ENCODE measurements at regions not wholly inside any gene's neighbourhood (a gene's known extent, or its start where the extent isn't known, plus 50 kb on each side); places are given as distances from the start of the nearest gene placed in this dataset.
"Not testable (repeated sequence)": the region's sequence is repeated elsewhere in the genome, so short reads cannot be mapped to it uniquely, and the experiment has no call there.

DNA sequence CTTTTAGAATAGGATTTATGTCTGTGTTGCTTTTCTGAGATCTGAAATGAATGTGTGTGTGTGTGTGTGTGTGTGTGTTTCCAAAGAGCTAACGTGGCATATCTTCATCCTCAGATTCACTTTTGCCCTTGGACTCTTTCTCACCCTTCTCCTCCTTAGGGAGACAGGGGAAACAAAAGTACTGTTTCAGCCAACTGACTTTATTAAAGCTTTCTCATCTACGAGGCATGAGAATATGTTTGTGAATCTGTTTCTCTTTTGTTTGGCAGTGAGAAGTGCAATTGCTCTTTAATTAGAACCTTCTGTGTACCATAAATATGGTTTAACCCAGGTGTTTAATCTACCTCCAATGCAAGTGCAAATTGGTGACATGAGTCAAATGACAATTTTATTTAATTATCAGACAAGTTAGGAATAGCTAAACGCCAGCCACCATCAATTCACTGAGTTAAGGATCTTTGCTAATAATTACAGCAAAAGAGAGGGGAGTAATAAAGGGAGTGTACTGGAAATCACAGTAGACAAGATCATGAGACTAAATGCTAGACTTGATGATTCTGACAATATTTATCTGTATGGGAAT lies 186.4 kb upstream of the COL3A1 start:
- Histone ChIP-seq H3K79me2 (ENCODE audit: low read depth) (no peaks in the 10 kb centered on the region), H4K20me1 (ENCODE audit: insufficient read depth) (no peaks in the 10 kb centered on the region), H3K9me2 (ENCODE audit: insufficient read depth) (no peaks in the 10 kb centered on the region), H3K4me3 (no peak overlapping the region), H3K36me3 (ENCODE audit: low read depth) (no peaks in the 10 kb centered on the region), H3K9me3 (ENCODE audit: insufficient read depth, low read depth) (no peaks in the 10 kb centered on the region), H3K4me2 (no peak overlapping the region), H2AFZ (no peak overlapping the region), H3K4me1 (replicated peaks; ENCODE audit: insufficient read depth) (no peaks in the 10 kb centered on the region), H3K27me3 (ENCODE audit: insufficient read depth, low read depth) (no peaks in the 10 kb centered on the region), H3F3A (ENCODE audit: insufficient read depth, low read depth) (no peaks in the 10 kb centered on the region), H3K27ac (no peak overlapping the region)
- ChIA-PET CTCF (no interaction called here), POLR2A (ENCODE audit: unreplicated experiment) (interaction anchor here (0.5 kb wide), 1 partner anchor 1134 kb away, joined by 3 read pairs; no protein-coding TSS in a partner anchor)
- DNase-seq = no peak
- no peak for TF ChIP-seq CTCF (conservative IDR thresholded peaks at IDR 0.05)
- no peak for TF ChIP-seq EZH2 (IDR thresholded peaks at IDR 0.05; ENCODE audit: low read depth)
- intact Hi-C loops (cut with micrococcal nuclease; ENCODE audit: unreplicated experiment) = no loop called here
- no TSS peak for BruUV-seq (replicated peaks)

DNA sequence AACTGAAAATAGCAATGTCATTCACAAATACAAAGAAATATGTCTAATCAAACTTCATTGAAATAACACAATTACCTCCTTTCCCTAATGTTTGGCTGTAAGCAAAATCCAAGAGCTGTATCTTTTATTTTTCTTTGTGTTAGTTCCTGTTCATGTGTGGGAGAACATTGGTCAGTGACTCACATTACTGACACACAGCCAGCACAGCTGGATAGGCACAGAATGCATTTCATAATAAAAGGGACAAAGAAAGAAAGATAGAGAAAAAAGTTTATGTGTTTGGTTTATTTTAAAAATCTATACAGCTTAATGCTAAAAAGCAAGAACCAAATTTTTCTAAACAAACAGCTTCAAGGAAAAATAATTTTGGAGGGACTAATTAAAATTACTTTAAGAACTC lies 185.6 kb upstream of the COL3A1 start:
- TF ChIP-seq CTCF (conservative IDR thresholded peaks at IDR 0.05) = no peak
- no peak for TF ChIP-seq EZH2 (IDR thresholded peaks at IDR 0.05; ENCODE audit: low read depth)
- Histone ChIP-seq H3K27ac (no peak overlapping the region), H3K4me1 (replicated peaks; ENCODE audit: insufficient read depth) (no peaks in the 10 kb centered on the region), H3K4me2 (no peak overlapping the region), H3K9me2 (ENCODE audit: insufficient read depth) (no peaks in the 10 kb centered on the region), H3K9me3 (ENCODE audit: insufficient read depth, low read depth) (no peaks in the 10 kb centered on the region), H3K79me2 (ENCODE audit: low read depth) (no peaks in the 10 kb centered on the region), H3K4me3 (no peak overlapping the region), H3K36me3 (ENCODE audit: low read depth) (no peaks in the 10 kb centered on the region), H2AFZ (peak overlapping the region; percentile 6; the same call in 1 of the 2 replicates), H3F3A (ENCODE audit: insufficient read depth, low read depth) (no peaks in the 10 kb centered on the region), H3K27me3 (ENCODE audit: insufficient read depth, low read depth) (no peaks in the 10 kb centered on the region), H4K20me1 (ENCODE audit: insufficient read depth) (no peaks in the 10 kb centered on the region)
- POLR2A ChIA-PET (ENCODE audit: unreplicated experiment) = no interaction called here
- no peak for DNase-seq
- intact Hi-C loops (cut with micrococcal nuclease; ENCODE audit: unreplicated experiment) = no loop called here
- BruUV-seq (replicated peaks) = no TSS peak
- CTCF ChIA-PET = no interaction called here

DNA sequence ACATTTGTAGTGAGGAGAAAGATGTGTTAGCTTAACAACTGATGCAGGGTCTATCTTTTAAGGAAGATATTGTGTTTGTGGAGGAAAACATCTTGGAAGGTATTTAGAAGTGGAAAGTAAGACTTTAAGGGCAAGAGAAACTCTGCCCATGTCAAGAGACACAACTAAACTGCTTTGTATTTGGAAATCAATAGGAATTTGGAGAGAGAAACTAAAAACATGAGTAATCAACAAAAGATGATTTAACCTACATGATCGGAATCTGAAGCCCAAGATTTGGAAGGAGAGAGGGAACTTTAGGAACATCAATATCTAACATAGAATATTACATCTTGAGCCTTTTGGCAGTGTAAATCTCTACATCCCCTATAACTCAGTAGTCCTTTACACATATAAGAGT lies 184.2 kb upstream of the COL3A1 start:
- Histone ChIP-seq H3K4me2 (no peak overlapping the region), H4K20me1 (ENCODE audit: insufficient read depth) (no peaks in the 10 kb centered on the region), H3K9me2 (ENCODE audit: insufficient read depth) (no peaks in the 10 kb centered on the region), H3K4me3 (no peak overlapping the region), H2AFZ (no peak overlapping the region), H3K79me2 (ENCODE audit: low read depth) (no peaks in the 10 kb centered on the region), H3K27me3 (ENCODE audit: insufficient read depth, low read depth) (no peaks in the 10 kb centered on the region), H3K4me1 (replicated peaks; ENCODE audit: insufficient read depth) (no peaks in the 10 kb centered on the region), H3K36me3 (ENCODE audit: low read depth) (no peaks in the 10 kb centered on the region), H3K27ac (no peak overlapping the region), H3F3A (ENCODE audit: insufficient read depth, low read depth) (no peaks in the 10 kb centered on the region), H3K9me3 (ENCODE audit: insufficient read depth, low read depth) (no peaks in the 10 kb centered on the region)
- ChIA-PET CTCF (no interaction called here), POLR2A (ENCODE audit: unreplicated experiment) (no interaction called here)
- intact Hi-C loops (cut with micrococcal nuclease; ENCODE audit: unreplicated experiment) = no loop called here
- BruUV-seq (replicated peaks) = no TSS peak
- no peak for TF ChIP-seq CTCF (conservative IDR thresholded peaks at IDR 0.05)
- no peak for TF ChIP-seq EZH2 (IDR thresholded peaks at IDR 0.05; ENCODE audit: low read depth)
- DNase-seq = no peak

DNA sequence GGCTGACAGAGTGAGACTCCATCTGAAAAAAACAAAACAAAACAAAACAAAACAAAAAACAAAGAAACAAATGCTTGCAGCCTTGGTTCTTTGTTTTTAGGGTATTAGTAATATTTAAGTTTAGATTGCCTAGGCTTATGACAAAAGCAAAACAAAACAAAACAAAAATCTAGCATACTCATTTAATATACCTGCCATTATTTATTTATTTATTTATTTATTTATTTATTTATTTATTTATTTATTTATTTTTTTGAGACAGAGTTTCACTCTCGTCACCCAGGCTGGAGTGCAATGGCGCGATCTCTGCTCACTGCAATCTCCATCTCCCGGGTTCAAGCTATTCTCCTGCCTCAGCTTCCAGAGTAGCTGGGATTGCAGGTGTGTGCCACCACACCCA lies 179.7 kb upstream of the COL3A1 start:
- DNase-seq; H3K9me2 ChIP-seq (ENCODE audit: insufficient read depth); POLR2A ChIA-PET (ENCODE audit: unreplicated experiment); H3K4me2 ChIP-seq; H3K79me2 ChIP-seq (ENCODE audit: low read depth); H3K4me1 ChIP-seq (replicated peaks; ENCODE audit: insufficient read depth); intact Hi-C loops (cut with micrococcal nuclease; ENCODE audit: unreplicated experiment); H3F3A ChIP-seq (ENCODE audit: insufficient read depth, low read depth); BruUV-seq (replicated peaks); H3K36me3 ChIP-seq (ENCODE audit: low read depth); CTCF ChIA-PET; H3K27ac ChIP-seq; H3K9me3 ChIP-seq (ENCODE audit: insufficient read depth, low read depth); H3K4me3 ChIP-seq; H3K27me3 ChIP-seq (ENCODE audit: insufficient read depth, low read depth); H4K20me1 ChIP-seq (ENCODE audit: insufficient read depth): not testable (repeated sequence)
- peak overlapping the region; percentile 52; the same call in 1 of the 2 replicates for H2AFZ ChIP-seq
